Effector memory CD8-positive, alpha-beta T cell (primary cell): ENCODE measurements at regions not wholly inside any gene's neighbourhood (a gene's known extent, or its start where the extent isn't known, plus 50 kb on each side); places are given as distances from the start of the nearest gene placed in this dataset.

Experiments
- ATAC-seq: fragments of 150-1000 bp; cut with Tn5 transposase; replicated peaks from 2 replicates; pipeline ENCODE4 v1.10.0; 2021; ENCODE audit warnings: mild to moderate bottlenecking, moderate library complexity
- DNase-seq, 3 experiments: peaks; one replicate each; pipeline ENCODE4 v3.0.0; 2021
- H3K27ac Mint-ChIP-seq, 2 donors: one replicate each; pipeline ENCODE4 v1.8.0; 2022; ENCODE audit warnings: mild to moderate bottlenecking in 2 of 2, mixed read lengths in 2 of 2, moderate library complexity in 2 of 2
- H3K27me3 Mint-ChIP-seq, 2 donors: one replicate each; pipeline ENCODE4 v1.8.0; 2022; ENCODE audit warnings: mixed read lengths in 2 of 2
- H3K36me3 Mint-ChIP-seq: one replicate; pipeline ENCODE4 v1.8.0; 2022; ENCODE audit warnings: mild to moderate bottlenecking, moderate library complexity, mixed read lengths; ENCODE audit not compliant: insufficient read depth
- H3K4me1 Mint-ChIP-seq, 2 donors: one replicate each; pipeline ENCODE4 v1.8.0; 2022; ENCODE audit warnings: low read depth in 2 of 2, mixed read lengths in 2 of 2
- H3K4me3 Mint-ChIP-seq, 2 donors: one replicate each; pipeline ENCODE4 v1.8.0; 2022; ENCODE audit warnings: mild to moderate bottlenecking in 2 of 2, mixed read lengths in 2 of 2, moderate library complexity in 2 of 2
- H3K9me3 Mint-ChIP-seq, 2 donors: one replicate each; pipeline ENCODE4 v1.8.0; 2022; ENCODE audit warnings: mixed read lengths in 2 of 2

GRCh38 chr20:19953606-19954005, 63.6 kb upstream of the NAA20 start:
- Mint-ChIP-seq H3K9me3 (no peaks in the 10 kb centered on the region), H3K27me3 (peaks cover 0 to 9% of the 10 kb centered on the region in 2 donors), H3K4me3 (no peak overlapping the region), H3K27ac (no peak overlapping the region), H3K4me1 (no peaks in the 10 kb centered on the region), H3K36me3 (no peaks in the 10 kb centered on the region)
- DNase-seq (no peak), ATAC-seq (no peak)

- no peaks in the 10 kb centered on the region for H3K4me1 Mint-ChIP-seq
- no peak overlapping the region for H3K4me3 Mint-ChIP-seq
- H3K36me3 Mint-ChIP-seq, result no peaks in the 10 kb centered on the region
- DNase-seq, result no peak
- ATAC-seq, result no peak
- H3K27me3 Mint-ChIP-seq, result peaks cover 11 to 25% of the 10 kb centered on the region in 2 donors
- no peaks in the 10 kb centered on the region for H3K9me3 Mint-ChIP-seq
- H3K27ac Mint-ChIP-seq, result no peak overlapping the region
These were observed 60.2 kb upstream of the NAA20 start for GRCh38 chr20:19956976-19957375.

DNA sequence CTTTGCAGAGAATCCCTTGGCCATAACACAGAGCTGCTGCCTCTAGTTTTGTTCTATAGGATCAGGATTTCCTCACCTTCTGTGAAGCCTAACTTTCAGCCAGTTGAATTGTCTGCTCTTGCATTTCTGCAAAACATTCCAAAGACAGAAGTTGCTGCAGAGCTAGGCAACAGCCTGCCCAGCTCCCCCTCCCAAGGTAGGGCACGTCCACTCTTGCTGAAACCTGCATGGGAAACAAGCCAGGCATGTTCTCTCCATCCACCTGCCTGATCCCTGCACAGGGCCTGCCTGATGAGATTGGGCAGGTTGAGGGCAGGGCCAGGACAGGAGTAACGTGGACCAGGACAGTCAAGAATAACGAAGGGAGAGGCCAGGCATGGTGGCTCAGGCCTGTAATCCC, 58.9 kb upstream of the NAA20 start:
- H3K36me3 Mint-ChIP-seq, result no peaks in the 10 kb centered on the region
- DNase-seq, result no peak

GRCh38 chr20:19958928-19959327, 58.2 kb upstream of the NAA20 start:
- H3K4me1 Mint-ChIP-seq, result no peaks in the 10 kb centered on the region
- H3K9me3 Mint-ChIP-seq, result no peaks in the 10 kb centered on the region
- H3K4me3 Mint-ChIP-seq, result no peak overlapping the region
- no peaks in the 10 kb centered on the region for H3K36me3 Mint-ChIP-seq
- no peak for DNase-seq
- peaks cover 11 to 23% of the 10 kb centered on the region in 2 donors for H3K27me3 Mint-ChIP-seq
- ATAC-seq, result no peak
- no peak overlapping the region for H3K27ac Mint-ChIP-seq

More for the DNA sequence above, 58.9 kb upstream of the NAA20 start:
- no peak overlapping the region for H3K27ac Mint-ChIP-seq
- peaks cover 11 to 30% of the 10 kb centered on the region in 2 donors for H3K27me3 Mint-ChIP-seq
- no peaks in the 10 kb centered on the region for H3K9me3 Mint-ChIP-seq
- H3K4me1 Mint-ChIP-seq, result no peaks in the 10 kb centered on the region
- ATAC-seq, result no peak
- no peak overlapping the region for H3K4me3 Mint-ChIP-seq

DNA sequence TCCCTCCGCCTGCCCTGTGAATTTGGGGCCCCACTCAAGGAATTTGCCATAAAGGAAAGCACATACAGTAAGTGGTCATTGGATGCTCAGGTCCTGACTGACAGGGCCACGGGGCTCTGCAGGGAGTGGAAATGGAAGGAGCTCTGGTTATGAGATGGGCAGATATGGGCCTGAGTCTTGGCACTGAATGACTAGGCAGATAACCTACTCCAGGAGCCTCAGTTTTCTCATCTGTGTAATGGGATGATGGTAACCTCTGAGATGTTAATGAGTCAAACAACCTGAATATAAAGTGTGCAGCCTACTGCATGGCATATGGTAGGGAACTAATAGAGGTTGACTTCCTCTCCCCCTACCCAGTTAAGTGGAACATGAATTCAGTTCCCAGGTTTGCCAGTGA, 56.4 kb upstream of the NAA20 start:
- Mint-ChIP-seq H3K27ac (no peak overlapping the region), H3K27me3 (peaks cover 11 to 23% of the 10 kb centered on the region in 2 donors), H3K4me3 (no peak overlapping the region), H3K36me3 (no peaks in the 10 kb centered on the region), H3K9me3 (no peaks in the 10 kb centered on the region), H3K4me1 (no peaks in the 10 kb centered on the region)
- ATAC-seq (no peak), DNase-seq (no peak)

DNA sequence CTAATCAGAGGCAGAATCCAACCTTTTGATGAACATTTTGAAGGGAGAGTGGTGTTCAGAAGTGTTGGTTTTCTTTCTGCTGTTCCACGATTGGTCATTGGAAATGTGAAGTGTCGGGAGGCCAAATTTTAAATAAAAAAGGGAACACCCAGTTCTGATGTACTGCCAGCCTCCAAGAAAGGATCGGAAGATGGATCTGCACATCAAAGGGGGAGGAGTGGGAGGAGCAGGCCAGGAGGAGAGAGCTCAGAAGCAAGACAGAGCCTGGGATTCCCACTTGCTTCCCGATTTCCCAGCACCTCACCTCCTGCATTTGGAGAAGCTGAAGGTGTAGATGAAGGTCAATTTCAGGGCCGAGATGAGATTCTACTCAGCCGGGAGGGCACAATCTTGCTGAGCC, 55.9 kb upstream of the NAA20 start:
- H3K27ac Mint-ChIP-seq, result no peak overlapping the region
- H3K9me3 Mint-ChIP-seq, result no peaks in the 10 kb centered on the region
- no peak for ATAC-seq
- H3K4me3 Mint-ChIP-seq, result no peak overlapping the region
- H3K4me1 Mint-ChIP-seq, result no peaks in the 10 kb centered on the region
- H3K36me3 Mint-ChIP-seq, result no peaks in the 10 kb centered on the region
- DNase-seq, result no peak
- H3K27me3 Mint-ChIP-seq, result peaks cover 11 to 23% of the 10 kb centered on the region in 2 donors

DNA sequence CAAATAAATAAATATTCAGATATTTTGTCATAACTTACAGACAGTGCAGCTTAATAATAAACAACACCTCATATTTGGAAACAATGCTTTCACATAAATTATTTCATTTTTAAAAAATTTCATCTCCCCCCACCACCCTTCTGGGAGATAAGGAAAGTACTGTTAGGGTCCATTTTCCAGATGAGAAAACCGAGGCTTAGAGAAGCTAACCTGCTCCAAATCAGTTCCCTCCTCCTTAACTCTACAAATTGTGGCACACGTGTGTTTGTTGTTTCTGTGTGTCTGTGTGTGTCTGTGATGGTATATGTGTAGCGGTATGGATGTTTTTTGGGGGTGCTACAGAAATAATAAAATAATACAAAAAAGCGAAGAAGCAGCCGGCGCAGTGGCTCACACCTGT, 54.2 kb upstream of the NAA20 start:
- no peak overlapping the region for H3K27ac Mint-ChIP-seq
- H3K9me3 Mint-ChIP-seq, result no peaks in the 10 kb centered on the region
- DNase-seq (no peak), ATAC-seq (no peak)
- no peak overlapping the region for H3K4me3 Mint-ChIP-seq
- peaks cover 11 to 23% of the 10 kb centered on the region in 2 donors for H3K27me3 Mint-ChIP-seq
- H3K36me3 Mint-ChIP-seq, result no peaks in the 10 kb centered on the region
- H3K4me1 Mint-ChIP-seq, result peaks cover under 1 to 4% of the 10 kb centered on the region in 2 donors

- Mint-ChIP-seq H3K36me3 (no peaks in the 10 kb centered on the region), H3K9me3 (no peaks in the 10 kb centered on the region), H3K27me3 (peaks cover 16 to 29% of the 10 kb centered on the region in 2 donors), H3K4me3 (no peak overlapping the region), H3K4me1 (peaks cover 9% of the 10 kb centered on the region in 2 donors), H3K27ac (no peak overlapping the region)
- DNase-seq (no peak), ATAC-seq (no peak)
These were observed 52.6 kb upstream of the NAA20 start for GRCh38 chr20:19964289-19965265.

DNA sequence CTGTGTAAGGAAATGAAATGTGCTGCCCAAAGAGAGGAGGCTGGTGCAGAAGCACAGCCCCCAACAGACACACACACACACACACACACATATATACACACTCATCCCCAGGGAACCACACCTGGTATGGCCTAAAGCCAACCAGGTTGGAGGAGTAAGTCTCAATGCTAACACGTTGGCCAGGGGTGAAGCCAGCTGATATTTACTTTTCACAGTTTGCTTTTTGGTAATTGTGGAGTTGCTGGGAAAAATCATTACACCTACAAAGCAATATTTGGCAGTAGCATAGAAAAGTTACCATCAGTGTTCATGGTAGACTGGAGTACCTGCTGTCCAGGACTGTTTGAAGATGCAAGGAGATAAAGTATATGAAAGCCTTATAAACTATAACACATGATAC, 50.3 kb upstream of the NAA20 start:
- DNase-seq (no peak), ATAC-seq (no peak)
- H3K4me1 Mint-ChIP-seq, result peaks cover 9% of the 10 kb centered on the region in 2 donors
- no peak overlapping the region for H3K4me3 Mint-ChIP-seq
- no peaks in the 10 kb centered on the region for H3K36me3 Mint-ChIP-seq
- peaks cover 13 to 19% of the 10 kb centered on the region in 2 donors for H3K27me3 Mint-ChIP-seq
- H3K9me3 Mint-ChIP-seq, result no peaks in the 10 kb centered on the region
- H3K27ac Mint-ChIP-seq, result no peak overlapping the region
